CD4-positive, alpha-beta T cell treated with Interleukin-4 for 4 hours (primary cell): ENCODE measurements at regions not wholly inside any gene's neighbourhood (a gene's known extent, or its start where the extent isn't known, plus 50 kb on each side); places are given as distances from the start of the nearest gene placed in this dataset.
"Not testable (repeated sequence)": the region's sequence is repeated elsewhere in the genome, so short reads cannot be mapped to it uniquely, and the experiment has no call there.

Source experiments
- DNase-seq: peaks from one replicate; pipeline ENCODE4 v3.0.0-alpha.2; 2020

DNA sequence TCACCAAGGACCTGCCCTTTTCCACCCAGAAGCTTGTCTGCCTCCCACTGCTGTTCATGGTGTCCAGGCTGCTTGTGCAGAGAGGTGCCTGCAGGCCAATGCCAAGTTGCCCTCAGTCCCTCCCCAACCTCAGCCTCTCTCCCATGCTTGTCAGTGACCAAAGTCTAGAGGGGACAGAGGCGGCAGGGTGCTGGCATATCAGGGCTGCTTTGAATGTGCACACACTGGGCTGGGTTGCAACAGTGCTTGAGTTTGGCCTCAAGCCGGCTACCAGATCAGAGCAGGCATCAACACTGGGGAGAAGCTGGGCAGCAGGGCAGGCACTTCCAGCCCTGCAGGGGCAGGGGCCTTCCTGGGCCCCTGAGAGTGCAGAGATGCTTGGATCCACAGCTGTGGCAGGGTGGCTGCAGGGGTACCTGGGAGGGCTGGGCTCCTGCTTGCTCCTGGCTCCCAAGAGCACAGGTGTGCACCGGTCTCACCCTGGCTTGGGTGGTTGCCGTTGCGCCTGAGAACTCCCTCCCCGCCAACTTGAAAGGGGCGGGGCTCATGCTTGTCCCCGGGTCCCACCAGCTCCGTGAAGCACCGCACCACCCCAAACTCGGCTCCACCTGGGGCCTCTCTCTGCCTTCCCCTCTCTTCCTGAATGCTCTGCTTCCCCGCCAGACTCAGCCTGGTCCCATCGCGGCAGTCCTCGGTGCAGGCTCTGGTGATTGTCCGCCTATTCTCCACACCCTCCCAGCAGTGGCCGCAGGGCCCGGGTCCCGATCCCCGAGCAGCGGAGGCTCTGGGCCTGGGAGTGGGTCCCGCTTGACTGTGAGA, 1681.9 kb upstream of the ADGRL3 start:
- DNase-seq = no peak

DNA sequence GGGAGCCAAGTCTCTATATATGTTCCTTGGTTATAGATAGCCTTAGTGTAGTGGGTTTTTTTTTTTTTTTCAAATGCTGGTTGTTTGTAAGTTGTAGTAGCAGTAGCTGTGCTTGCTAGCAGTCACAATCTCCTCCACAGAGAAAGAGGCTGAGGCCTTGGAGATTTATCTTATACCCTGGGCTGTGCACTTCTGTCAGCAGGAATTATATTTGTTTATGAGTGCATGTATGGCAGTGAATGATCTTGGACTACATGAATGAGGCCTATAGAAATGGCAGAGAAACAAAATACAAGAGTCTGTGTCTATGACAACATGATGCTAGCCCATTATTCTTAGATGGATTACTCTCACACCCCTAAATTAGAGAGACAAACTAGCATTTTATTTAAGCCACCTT, 1674.2 kb upstream of the ADGRL3 start:
- no peak for DNase-seq

DNA sequence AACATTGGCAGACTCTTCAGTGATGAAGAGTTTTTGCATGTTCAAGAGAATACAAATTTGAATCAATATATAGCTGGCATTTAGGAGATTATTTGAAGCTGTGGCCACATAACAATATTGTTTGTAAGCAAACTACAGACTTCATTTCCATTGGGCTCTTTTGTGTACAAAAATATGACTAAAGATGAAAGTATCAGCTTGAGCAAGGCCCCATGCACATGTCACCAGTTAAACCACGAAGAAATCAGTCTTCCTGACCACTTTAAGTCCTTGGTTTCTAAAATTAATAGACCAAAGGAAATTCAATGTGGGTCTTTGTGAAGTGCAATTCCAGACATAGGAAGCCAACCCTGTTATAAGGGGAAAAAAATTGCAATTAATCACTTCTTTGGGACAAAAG, 1664.6 kb upstream of the ADGRL3 start:
- no peak for DNase-seq

DNA sequence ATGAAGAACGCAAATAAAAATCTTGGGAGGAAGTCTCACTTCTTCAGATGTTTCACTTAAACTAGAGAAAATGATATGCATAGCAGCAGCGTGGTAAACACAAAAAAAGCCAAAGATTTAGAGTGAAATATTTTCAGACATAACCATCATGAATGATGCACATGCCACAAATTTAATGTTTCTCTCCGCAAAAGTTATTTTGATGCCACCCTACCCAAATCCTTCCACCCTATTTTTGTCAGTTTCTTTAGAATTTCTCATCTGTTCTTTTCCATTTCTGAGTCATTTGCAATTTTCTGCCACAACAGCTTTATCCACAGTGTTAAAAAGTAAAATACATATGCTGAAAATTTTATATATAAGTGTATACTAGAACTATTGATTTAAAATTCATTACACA, 1663.7 kb upstream of the ADGRL3 start:
- no peak for DNase-seq

DNA sequence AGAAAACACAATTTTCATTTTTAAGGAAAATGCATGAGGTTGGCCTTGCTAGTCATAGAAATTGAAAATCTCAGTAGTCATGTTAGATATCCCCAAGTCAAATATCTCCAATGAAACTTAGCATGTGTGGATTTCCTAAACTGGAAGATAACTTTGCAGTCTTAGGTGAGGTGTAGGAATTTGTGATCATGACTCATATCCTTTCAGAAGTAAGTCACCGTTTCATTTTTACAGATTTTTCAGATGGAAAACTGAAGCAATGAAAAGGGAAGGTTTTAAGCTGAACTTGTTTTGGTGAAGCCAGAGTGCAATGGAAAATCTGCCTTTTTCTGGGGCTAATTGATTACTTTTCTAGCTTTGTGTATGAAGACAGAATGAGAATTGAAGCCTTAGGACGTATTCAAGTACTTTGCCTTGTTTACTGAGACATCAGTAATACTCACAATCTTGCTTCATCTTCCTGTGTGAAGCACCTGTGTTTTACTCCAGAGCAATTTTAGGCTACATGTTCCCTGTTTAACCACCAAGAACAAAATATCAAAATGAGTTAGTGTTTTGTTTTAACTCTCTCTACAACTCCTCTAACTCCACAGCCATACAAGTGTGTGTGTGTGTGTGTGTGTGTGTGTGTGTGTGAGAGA, 1662.8 kb upstream of the ADGRL3 start:
- no peak for DNase-seq

DNA sequence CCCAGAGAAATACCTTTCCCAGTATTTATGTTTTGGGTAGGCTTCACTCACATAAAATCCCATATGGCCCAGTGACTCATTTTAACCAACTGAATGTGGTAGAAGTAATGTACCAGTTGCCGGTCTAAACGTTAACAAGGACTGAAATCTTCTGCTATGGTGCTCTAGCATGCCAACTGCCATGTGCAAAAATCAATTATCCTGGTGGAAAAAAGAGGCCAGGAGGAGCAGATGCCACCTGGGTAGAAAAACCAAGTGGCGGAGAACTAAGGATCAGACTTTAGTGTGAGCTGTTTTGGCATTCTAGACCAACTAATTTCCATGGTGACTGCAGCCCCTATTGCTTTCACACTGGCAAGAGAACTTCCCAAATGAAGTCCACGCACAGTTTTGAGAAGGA, 1660.7 kb upstream of the ADGRL3 start:
- no peak for DNase-seq

DNA sequence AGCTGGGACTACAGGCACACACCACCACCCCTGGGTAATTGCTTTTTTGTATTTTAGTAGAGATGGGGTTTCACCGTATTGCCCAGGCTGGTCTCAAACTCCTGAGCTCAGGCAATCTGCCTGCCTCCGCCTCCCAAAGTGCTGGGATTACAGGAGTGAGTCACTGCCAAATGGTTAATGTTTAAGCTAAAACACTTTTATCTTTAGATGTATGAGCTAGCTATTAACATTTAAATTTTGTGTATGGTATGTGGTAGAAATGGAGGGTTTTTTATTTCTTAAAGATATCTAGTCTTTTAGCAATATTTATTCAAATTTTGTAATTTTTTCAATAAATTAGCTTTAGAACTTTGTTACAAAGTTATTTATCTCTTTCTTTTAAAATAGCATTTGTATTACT, 1659.8 kb upstream of the ADGRL3 start:
- DNase-seq = no peak

DNA sequence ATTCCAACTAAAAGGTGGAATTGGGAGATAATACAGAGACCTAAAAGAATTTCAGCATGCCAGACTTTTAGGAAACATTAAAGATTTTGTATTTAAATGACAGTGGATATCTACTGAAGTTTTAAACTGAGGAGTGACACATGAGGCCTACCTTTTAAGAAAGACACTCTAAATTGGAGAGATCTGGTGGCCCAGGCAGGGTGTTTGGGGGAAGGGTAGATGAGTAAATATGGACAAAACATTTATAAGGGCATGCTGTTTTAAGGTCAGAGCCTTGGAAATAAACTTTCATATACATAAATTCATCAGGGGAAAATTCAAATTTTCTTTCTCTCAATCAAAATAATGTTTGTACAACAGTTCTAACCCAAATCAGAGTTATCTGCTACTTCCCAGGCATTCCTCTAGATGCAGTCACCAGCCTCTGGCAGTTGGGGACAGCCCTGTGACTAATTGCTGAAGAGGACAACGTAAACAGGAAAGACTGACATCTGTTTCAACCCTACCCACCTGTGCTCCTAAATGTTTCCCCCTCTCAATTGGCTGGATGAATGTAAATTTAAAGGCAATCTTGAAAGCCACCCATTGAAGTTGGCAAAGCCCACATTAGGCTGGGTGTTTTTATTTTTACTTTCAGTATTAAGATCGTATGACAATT, 1646.9 kb upstream of the ADGRL3 start:
- DNase-seq = no peak

DNA sequence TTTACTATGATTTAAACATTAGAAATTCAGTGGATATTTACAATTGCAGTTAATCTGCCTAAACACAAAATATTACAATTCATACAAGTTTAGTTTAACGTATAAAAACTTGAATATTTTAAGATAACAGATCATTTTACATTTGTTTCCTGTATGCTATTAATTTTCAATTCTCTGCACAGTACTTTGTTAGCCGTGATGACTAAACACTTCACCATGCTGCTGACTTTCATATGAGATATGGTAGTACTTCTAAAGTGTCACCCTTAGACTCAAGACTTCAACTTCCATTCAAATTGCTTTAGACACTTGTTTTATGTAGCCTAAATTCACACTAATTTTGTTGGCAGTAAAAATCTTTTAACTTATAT, 1646.4 kb upstream of the ADGRL3 start:
- DNase-seq = no peak

DNA sequence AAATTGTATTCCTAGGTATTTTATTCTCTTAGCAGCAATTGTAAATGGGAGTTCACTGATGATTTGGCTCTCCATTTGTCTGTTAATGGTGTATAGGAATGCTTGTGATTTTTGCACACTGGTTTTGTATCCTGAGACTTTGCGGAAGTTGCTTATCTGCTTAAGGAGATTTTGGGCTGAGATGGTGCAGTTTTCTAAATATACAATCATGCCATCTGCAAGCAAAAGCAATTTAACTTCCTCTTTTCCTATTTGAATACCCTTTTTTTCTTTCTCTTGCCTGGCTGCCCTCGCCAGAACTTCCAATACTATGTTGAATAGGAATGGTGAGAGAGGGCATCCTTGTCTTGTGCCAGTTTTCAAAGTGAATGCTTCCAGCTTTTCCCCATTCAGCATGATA, 1643.9 kb upstream of the ADGRL3 start:
- not testable (repeated sequence) for DNase-seq

DNA sequence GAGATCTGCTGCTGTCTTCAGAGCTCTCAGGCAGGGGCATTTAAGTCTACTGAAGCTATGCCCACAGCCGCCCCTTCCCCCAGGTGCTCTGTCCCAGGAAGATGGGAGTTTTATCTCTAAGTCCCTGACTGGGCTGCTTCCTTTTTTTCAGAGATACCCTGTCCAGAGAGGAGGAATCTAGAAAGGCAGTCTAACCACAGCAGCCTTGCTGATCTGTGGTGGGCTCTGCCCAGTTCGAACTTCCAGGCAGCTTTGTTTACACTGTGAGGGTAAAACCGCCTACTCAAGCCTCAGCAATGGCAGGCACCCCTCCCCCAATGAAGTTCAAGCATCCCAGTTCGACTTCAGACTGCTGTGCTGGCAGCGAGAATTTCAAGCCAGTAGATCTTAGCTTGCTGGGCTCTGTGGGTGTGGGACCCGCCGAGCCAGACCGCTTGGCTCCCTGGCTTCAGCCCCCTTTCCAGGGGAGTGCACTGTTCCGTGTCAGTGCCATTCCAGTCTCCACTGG, 1639.9 kb upstream of the ADGRL3 start:
- not testable (repeated sequence) for DNase-seq

DNA sequence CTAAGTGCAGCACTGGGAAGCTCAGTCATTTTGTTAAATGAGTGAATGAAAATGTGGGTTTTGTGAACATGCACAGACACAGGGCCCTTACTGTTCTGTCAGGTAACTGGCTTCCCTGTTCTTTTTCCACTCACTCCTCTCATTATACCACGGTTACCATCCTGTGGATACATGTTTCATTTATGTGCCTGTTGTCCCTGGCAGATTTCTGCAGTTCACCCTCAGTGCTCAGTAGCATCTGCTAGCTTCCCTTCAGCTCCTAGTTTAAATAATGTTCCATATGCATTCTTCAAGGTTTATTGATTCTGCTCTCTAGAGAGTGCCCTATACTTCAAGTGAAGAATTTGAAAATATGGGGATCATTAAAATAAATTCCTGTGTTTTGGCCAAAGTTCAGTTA, 1634.3 kb upstream of the ADGRL3 start:
- DNase-seq = no peak

DNA sequence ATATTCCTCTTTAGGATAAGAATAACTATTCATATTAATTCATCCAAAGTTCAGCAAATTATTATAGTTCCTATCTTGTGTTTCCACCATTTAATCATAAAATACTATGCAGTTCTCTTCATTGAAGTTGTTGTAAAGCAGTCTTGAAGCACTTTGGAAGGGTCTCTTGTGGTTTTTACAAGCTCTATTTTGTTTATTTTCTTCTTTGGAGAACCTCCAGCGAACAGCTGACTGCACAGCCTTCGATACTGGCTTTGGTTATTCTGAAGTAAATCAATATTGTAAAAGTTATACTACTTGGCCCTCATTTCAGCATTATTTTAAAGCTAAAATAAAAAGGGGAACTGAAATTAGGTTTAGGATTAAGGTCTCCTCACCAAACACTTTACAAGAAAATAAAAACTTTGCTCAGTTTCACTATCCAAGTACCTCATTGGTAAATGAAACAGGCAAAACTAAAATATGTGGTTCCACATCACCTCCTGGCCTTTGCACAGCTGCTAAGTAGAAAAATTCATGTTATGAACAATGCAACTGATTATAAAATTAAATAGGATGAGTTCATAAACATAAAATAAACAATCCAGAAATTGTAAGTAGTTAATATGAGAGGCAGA, 1629.2 kb upstream of the ADGRL3 start:
- DNase-seq = no peak

DNA sequence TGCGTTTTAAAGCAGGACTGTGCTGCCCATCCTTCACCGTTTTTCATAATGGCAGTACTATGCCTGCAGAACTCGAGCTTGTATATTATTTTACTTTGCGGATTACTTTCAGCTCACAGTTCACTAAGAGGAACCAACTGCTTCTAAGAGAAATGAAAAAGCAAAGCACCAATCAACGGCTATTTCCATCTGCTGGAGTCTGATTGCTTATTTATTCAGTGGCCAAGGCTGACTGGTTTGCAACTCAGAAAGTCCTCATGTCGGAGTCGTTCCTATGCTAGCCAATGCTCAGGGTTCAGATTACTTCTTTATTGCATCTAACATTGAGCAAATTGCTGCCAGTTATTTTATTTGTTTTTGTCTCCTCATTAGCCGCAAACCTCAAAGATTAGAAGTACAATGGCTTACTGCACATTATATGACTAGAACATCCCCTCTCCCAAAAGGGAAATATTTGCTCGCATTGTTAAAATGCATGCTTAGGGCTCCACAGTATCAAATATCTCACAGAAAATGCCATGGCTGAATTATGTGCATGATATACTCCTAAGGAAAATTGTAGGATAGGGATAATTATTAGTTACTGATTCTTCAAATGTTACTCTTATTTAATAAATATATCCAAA, 1628.2 kb upstream of the ADGRL3 start:
- DNase-seq = no peak

DNA sequence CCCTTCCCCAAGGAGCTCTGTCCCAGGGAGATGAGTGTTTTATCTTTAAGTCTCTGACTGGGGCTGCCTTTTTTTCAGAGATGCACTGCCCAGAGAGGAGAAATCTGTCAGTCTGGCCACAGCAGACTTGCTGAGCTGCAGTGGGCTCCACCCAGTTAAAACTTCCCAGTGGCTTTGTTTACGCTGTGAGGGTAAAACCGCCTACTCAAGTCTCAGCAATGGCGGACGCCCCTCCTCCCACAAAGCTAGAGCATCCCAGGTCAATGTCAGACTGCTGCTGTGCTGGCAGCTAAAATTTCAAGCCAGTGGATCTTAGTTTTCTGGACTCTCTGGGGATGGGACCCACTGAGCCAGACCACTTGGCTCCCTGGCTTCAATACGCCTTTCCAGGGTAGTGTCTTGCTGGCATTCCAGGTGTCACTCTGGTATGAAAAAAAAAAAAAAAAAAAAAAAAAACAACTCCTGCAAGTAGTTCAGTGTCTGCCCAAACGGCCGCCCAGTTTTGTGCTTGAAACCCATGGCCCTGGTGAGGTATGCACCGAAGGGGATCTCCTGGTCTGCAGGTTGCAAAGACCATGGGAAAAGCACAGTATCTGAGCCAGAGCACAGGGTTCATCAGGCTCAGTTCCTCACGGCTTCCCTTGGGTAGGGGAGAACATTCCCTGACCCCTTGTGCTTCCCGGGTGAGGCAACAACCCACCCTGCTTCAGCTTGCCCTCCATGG, 1616.1 kb upstream of the ADGRL3 start:
- no peak for DNase-seq

DNA sequence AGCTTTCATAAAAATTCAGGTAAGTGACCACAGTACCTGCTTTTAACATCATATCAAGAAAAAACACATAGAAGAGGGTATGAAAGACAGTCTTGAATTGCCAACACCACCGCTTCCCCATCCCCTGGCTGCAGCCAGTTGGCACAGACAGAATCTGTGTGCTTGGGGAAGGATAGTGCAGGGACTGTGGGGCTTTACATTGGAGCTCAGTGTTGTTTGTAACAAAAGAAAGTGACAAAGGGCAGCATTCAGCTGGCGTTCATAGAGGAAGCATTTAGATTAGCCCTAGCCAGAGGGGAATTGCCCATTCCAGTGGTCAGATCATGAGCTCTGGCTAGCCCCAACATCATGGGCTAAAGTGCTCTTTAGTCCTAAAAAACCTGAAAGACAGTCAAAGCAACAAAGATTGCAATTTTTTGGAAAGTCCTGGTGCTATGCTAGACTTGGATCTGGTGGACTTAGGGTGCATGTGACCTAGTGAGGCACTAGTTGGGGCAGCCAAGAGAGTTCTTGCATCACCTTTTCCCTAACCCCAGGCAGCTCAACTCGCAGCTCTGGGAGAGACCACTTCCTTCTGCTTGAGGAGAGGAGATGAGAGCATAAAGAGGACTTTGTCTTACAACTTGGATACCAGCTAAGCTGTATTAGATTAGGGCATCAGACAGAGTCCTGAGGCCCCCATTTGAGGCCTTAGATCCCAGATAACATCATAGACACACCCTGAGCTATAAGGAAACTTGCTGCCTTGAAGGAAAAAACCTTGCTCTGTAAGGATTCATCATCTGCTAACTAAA, 1602.4 kb upstream of the ADGRL3 start:
- no peak for DNase-seq

DNA sequence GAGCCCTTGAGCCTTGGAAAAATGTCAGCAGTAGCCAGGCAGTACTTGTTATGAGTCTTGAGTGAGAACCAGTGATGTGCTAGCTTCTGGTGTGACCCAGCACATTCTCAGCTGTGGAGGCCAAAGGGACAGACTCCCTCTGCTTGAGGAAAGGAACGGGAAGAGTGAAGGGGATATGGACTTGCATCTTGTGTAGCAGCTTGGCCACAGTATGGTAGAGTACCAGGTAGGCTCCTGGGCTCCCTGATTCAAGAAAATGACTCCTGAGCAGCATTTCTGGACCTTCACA, 1601.9 kb upstream of the ADGRL3 start:
- DNase-seq = no peak

DNA sequence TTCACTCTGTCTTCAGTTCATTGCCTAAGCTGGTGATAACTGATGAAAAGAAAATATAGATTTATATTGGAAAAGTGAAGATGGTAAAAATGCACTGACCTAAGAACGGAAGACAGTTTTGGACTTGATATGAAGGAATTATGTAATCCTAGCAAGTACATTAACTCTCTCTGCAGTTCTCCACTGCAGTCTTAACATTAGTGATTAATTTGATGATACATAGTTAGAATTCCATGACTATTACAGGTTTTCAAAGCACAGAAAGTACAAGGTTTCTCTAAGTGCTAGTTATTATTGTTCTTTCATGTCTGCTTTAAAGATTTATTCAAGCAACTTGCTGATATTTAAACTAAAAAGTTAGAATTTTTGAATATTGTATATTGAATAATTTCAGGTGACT, 1591.7 kb upstream of the ADGRL3 start:
- no peak for DNase-seq

DNA sequence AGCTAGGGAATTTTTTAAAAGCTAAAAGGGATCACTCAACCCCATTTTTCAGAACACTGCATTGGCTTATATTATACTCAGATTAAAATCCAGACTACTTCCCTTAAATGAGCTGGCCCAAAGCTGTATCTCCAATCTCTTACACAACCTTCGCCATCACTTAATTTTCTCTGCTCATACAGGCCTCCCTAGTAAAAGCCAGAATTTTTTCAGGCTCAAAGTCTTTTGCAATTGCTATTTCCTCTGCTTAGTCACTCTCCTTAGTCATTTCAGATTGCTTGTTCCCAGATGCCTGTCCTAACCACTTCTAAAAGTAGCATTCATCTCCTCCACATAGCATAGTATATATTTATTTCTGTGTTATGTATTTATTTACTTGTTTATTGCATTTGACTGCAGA, 1587.9 kb upstream of the ADGRL3 start:
- DNase-seq = no peak

DNA sequence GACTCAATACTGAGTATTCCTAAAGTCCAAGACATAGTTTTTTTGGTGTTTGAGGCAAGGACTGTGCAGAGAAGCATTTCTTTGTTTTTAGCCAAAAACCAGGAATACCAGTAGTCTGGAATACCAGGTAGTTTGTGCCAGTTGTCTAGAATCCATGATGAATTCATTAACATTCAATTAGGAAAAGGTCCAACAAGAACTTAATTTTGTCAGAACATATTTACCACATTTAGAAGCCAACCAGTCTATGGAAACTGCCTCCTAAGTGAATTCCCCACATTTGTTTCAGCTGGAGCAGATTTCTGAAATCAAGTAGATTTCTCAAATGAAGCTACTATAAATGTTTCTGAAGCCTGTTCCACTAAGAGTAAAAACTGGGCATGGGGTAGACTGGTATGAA, 1584.8 kb upstream of the ADGRL3 start:
- DNase-seq = no peak

DNA sequence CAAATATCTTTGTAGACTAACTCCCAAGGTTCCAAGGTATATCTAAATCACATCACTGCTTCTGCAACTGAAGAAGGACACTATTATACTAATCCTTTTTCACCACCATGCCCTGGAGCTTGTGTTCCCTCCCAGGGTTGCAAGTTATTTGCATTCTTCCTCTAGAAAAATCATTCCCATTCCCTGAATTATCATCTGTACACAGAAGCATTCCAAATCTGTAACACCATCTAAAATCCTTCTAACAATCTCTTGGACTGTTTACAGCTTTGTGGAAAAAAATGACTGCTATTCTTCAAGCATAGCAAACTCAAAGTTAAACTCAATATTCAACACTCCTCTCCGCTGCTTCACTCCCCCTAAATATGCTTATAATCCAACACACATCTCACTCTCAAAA, 1570.8 kb upstream of the ADGRL3 start:
- DNase-seq = no peak

DNA sequence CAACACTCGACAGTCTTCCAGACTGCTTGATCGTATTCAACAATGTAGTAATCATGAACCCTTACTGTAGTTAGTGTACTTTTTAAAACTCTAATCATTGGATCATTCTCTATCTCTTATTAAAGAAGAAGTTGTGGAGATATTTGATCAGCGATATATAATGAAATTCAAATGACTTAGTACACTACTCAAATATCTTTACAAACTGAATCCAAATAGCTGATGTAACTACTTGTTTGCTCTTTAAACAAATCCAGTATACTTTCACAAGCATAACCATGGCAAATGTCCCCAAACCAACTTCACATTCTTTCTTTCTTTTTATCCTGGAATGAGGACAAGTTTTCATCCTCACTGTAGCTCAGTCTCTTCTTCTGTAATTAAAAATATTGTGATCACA, 1569.9 kb upstream of the ADGRL3 start:
- no peak for DNase-seq
